IMR-90 (cell line): ENCODE measurements at regions not wholly inside any gene's neighbourhood (a gene's known extent, or its start where the extent isn't known, plus 50 kb on each side); places are given as distances from the start of the nearest gene placed in this dataset.

Source experiments
- ATAC-seq: fragments of 200-7000 bp; cut with Tn5 transposase; 2 replicates; pipeline ENCODE4 v1.9.1; 2020; ENCODE audit warnings: low read depth, mild to moderate bottlenecking, moderate library complexity
- BruUV-seq: library from RNA; stranded (reverse); fragments of 400-500 nt; replicated peaks from 2 replicates; lab custom pipeline; 2021; lab: Mats Ljungman, UMichigan
- CTCF ChIA-PET: fragments of 300-600 bp; formaldehyde crosslinking; extraction: SDS; loops from one replicate; lab custom pipeline; 2021; ENCODE audit warnings: antibody characterized with exemption; lab: Yijun Ruan, JAX
- POLR2A ChIA-PET: fragments of 300-600 bp; sonication (Branson Sonifier 250); formaldehyde crosslinking; loops from one replicate; lab custom pipeline; 2022; ENCODE audit warnings: antibody characterized with exemption; ENCODE audit not compliant: unreplicated experiment; lab: Charles Lee
- DNase-seq: peaks from one replicate; pipeline ENCODE4 v3.0.0; 2013
- H2AFZ ChIP-seq: replicated peaks from 2 replicates; pipeline ENCODE3; 2013; ENCODE audit warnings: low read length, mild to moderate bottlenecking; ENCODE audit not compliant: poor library complexity
- H2AK5ac ChIP-seq: 2 replicates; pipeline ENCODE4 v1.6.1; 2013; ENCODE audit warnings: low read depth, low read length, inconsistent platforms
- H2AK9ac ChIP-seq: replicated peaks from 2 replicates; pipeline ENCODE3; 2013; ENCODE audit warnings: mild to moderate bottlenecking, low read depth, low read length, moderate library complexity; ENCODE audit not compliant: poor library complexity
- H2BK120ac ChIP-seq: 2 replicates; pipeline ENCODE4 v1.6.1; 2013; ENCODE audit warnings: low read depth, low read length, inconsistent platforms
- H2BK15ac ChIP-seq: 3 replicates; pipeline ENCODE4 v1.6.1; 2013; ENCODE audit warnings: low read depth, low read length, inconsistent platforms
- H2BK20ac ChIP-seq: 2 replicates; pipeline ENCODE4 v1.6.1; 2013; ENCODE audit warnings: low read depth, mild to moderate bottlenecking, inconsistent platforms, low read length, moderate library complexity
- H2BK5ac ChIP-seq: 2 replicates; pipeline ENCODE4 v1.6.1; 2013; ENCODE audit warnings: mild to moderate bottlenecking, low read depth, low read length, inconsistent platforms; ENCODE audit not compliant: poor library complexity, severe bottlenecking
- H3K14ac ChIP-seq: replicated peaks from 2 replicates; pipeline ENCODE4 v1.6.1; 2013; ENCODE audit warnings: low read depth, low read length, inconsistent platforms
- H3K18ac ChIP-seq: 2 replicates; pipeline ENCODE4 v1.6.1; 2013; ENCODE audit warnings: low read depth, low read length, control low read depth
- H3K23ac ChIP-seq: 2 replicates; pipeline ENCODE4 v1.6.1; 2013; ENCODE audit warnings: low read depth, low read length, inconsistent platforms
- H3K27ac ChIP-seq: 2 replicates; pipeline ENCODE4 v1.5.1; 2013; ENCODE audit warnings: mild to moderate bottlenecking, control low read depth, low read length; ENCODE audit not compliant: insufficient read depth
- H3K27me3 ChIP-seq: 2 replicates; pipeline ENCODE4 v1.6.1; 2013; ENCODE audit warnings: low read length; ENCODE audit not compliant: control insufficient read depth, insufficient read depth
- H3K36me3 ChIP-seq: 2 replicates; pipeline ENCODE4 v1.6.1; 2013; ENCODE audit warnings: low read length, mixed read lengths; ENCODE audit not compliant: control insufficient read depth, insufficient read depth
- H3K4ac ChIP-seq: 2 replicates; pipeline ENCODE4 v1.6.1; 2013; ENCODE audit warnings: low read depth, low read length, inconsistent platforms
- H3K4me1 ChIP-seq: 2 replicates; pipeline ENCODE4 v1.6.1; 2013; ENCODE audit warnings: low read length, mixed read lengths; ENCODE audit not compliant: control insufficient read depth, insufficient read depth
- H3K4me2 ChIP-seq: 2 replicates; pipeline ENCODE4 v1.6.1; 2013; ENCODE audit warnings: low read depth, mild to moderate bottlenecking, control low read depth, low read length, moderate library complexity
- H3K4me3 ChIP-seq: 2 replicates; pipeline ENCODE4 v1.5.1; 2013; ENCODE audit warnings: low read depth, mild to moderate bottlenecking, control low read depth, low read length, moderate library complexity; ENCODE audit not compliant: insufficient read depth
- H3K56ac ChIP-seq: 2 replicates; pipeline ENCODE4 v1.6.1; 2013; ENCODE audit warnings: low read length, inconsistent platforms; ENCODE audit not compliant: insufficient read depth; ENCODE audit errors: extremely low read depth
- H3K79me1 ChIP-seq, 2 experiments: 2 replicates each; pipeline ENCODE4 v1.6.1; 2013; ENCODE audit warnings: low read length in 2 of 2, inconsistent platforms in 1 of 2, low read depth in 1 of 2
- H3K9ac ChIP-seq: 2 replicates; pipeline ENCODE4 v1.6.1; 2013; ENCODE audit warnings: low read depth, low read length, control low read depth
- H3K9me1 ChIP-seq: 2 replicates; pipeline ENCODE4 v1.6.1; 2013; ENCODE audit warnings: low read length, inconsistent platforms; ENCODE audit not compliant: insufficient read depth
- H3K9me3 ChIP-seq: 2 replicates; pipeline ENCODE4 v1.6.1; 2013; ENCODE audit warnings: low read length; ENCODE audit not compliant: control insufficient read depth, insufficient read depth
- H4K20me1 ChIP-seq: 2 replicates; pipeline ENCODE4 v1.6.1; 2013; ENCODE audit warnings: low read length, inconsistent platforms; ENCODE audit not compliant: insufficient read depth
- H4K5ac ChIP-seq: 2 replicates; pipeline ENCODE4 v1.6.1; 2013; ENCODE audit warnings: mild to moderate bottlenecking, low read depth, low read length, control low read depth
- H4K8ac ChIP-seq, 2 experiments: 2 replicates each; pipeline ENCODE4 v1.6.1; 2013; ENCODE audit warnings: low read depth in 2 of 2, low read length in 2 of 2, control low read depth in 1 of 2, inconsistent platforms in 1 of 2
- H4K91ac ChIP-seq: 2 replicates; pipeline ENCODE4 v1.6.1; 2013; ENCODE audit warnings: low read depth, low read length, inconsistent platforms; ENCODE audit not compliant: insufficient read depth
- CHD1 ChIP-seq: IDR thresholded peaks from 2 replicates; pipeline ENCODE4 v1.6.1; 2012; ENCODE audit warnings: low read depth, low read length, improper control_type of control experiment
- ELK1 ChIP-seq: fragments of 150-350 bp; IDR thresholded peaks from 2 replicates; pipeline ENCODE4 v1.6.1; 2016; ENCODE audit warnings: low read depth, mild to moderate bottlenecking, low read length, moderate library complexity, borderline replicate concordance
- MAZ ChIP-seq: IDR thresholded peaks from 2 replicates; pipeline ENCODE4 v1.6.1; 2012; ENCODE audit warnings: low read depth, mild to moderate bottlenecking, low read length, improper control_type of control experiment, moderate library complexity, borderline replicate concordance
- MXI1 ChIP-seq: IDR thresholded peaks from 2 replicates; pipeline ENCODE4 v1.6.1; 2012; ENCODE audit warnings: low read depth, mild to moderate bottlenecking, low read length, moderate library complexity, borderline replicate concordance
- POLR2A ChIP-seq: IDR thresholded peaks from 2 replicates; pipeline ENCODE4 v1.6.1; 2012; ENCODE audit warnings: mild to moderate bottlenecking, low read depth, low read length
- RAD21 ChIP-seq: IDR thresholded peaks from 2 replicates; pipeline ENCODE4 v1.6.1; 2012; ENCODE audit warnings: low read length, improper control_type of control experiment
- RFX5 ChIP-seq: IDR thresholded peaks from 2 replicates; pipeline ENCODE4 v1.8.0; 2012; ENCODE audit warnings: low read depth, mild to moderate bottlenecking, low read length, moderate library complexity
- SMC3 ChIP-seq: fragments of 150-350 bp; IDR thresholded peaks from 2 replicates; pipeline ENCODE4 v1.6.1; 2016; ENCODE audit warnings: low read depth, mild to moderate bottlenecking, antibody characterized with exemption, low read length, moderate library complexity
- WGBS, 2 experiments: methylation state at CpG; one replicate each; pipeline versions ENCODE4 v1.1.5 to v1.1.7; 2013; ENCODE audit warnings: missing lambda C conversion rate in 2 of 2; ENCODE audit not compliant: insufficient read length in 1 of 2; ENCODE audit errors: extremely low coverage in 2 of 2; 5-methylcytosine and 5-hydroxymethylcytosine counted together
- dilution Hi-C: fragments of 300-500 bp; cut with HindIII; formaldehyde crosslinking; loops from one replicate; pipeline ENCODE4 v1.14.3; 2018; ENCODE audit warnings: low sequenced_read_pairs; ENCODE audit not compliant: unreplicated experiment
- in situ Hi-C: fragments of 300-500 bp; cut with MboI; formaldehyde crosslinking; loops from 3 replicates; pipeline ENCODE4 v1.14.3; 2019; ENCODE audit warnings: low sequenced_read_pairs, inconsistent platforms, mixed read lengths
- intact Hi-C: fragments of 100-400 bp; cut with micrococcal nuclease; formaldehyde crosslinking; loops from 2 replicates; pipeline ENCODE4 v1.10.0; 2022

- Histone ChIP-seq H2BK120ac (no peak overlapping the region), H3K27me3 (no peaks in the 10 kb centered on the region), H2AFZ (no peak overlapping the region), H4K20me1 (no peaks in the 10 kb centered on the region), H2AK5ac (no peak overlapping the region), H3K27ac (no peak overlapping the region), H2AK9ac (no peak overlapping the region), H3K4ac (no peak overlapping the region), H3K23ac (no peak overlapping the region), H4K91ac (no peak overlapping the region), H3K18ac (no peak overlapping the region), H3K9ac (no peak overlapping the region), H3K4me3 (no peak overlapping the region), H3K4me2 (no peak overlapping the region), H3K14ac (no peak overlapping the region), H3K4me1 (no peaks in the 10 kb centered on the region), H3K36me3 (no peaks in the 10 kb centered on the region), H3K56ac (no peak overlapping the region), H3K9me3 (no peaks in the 10 kb centered on the region; the same call in 1 of the 2 replicates), H4K5ac (no peak overlapping the region), H3K9me1 (no peaks in the 10 kb centered on the region), H4K8ac (no peak overlapping the region), H2BK20ac (no peak overlapping the region), H2BK15ac (no peak overlapping the region), H3K79me1 (no peaks in the 10 kb centered on the region), H2BK5ac (no peak overlapping the region)
- ATAC-seq (no peak), DNase-seq (no peak)
- dilution Hi-C loops: no loop called here
- WGBS, 2 experiments: no CpG with 5 or more reads among the region's 5 CpGs
- CTCF ChIA-PET: no interaction called here
- TF ChIP-seq MAZ (no peak), RFX5 (no peak), ELK1 (no peak), MXI1 (no peak), RAD21 (no peak), POLR2A (no peak), SMC3 (no peak), CHD1 (no peak)
- in situ Hi-C loops: no loop called here
- intact Hi-C loops: no loop called here
- no TSS peak for BruUV-seq
- POLR2A ChIA-PET: no interaction called here
These were observed 1462.8 kb upstream of the GBE1 start for GRCh38 chr3:83224101-83224868.
